Endothelial cell of umbilical vein (primary cell): ENCODE measurements at regions not wholly inside any gene's neighbourhood (a gene's known extent, or its start where the extent isn't known, plus 50 kb on each side); places are given as distances from the start of the nearest gene placed in this dataset.

ENCODE experiments used
- BruUV-seq: library from RNA; stranded (reverse); fragments of 400-500 nt; replicated peaks from 2 replicates; lab custom pipeline; 2021; lab: Mats Ljungman, UMichigan
- CTCF ChIA-PET: fragments of 300-600, 350-600 bp; sonication (Branson Sonifier 250); formaldehyde crosslinking; loops from one replicate; lab custom pipeline; 2021; ENCODE audit warnings: antibody characterized with exemption, inconsistent platforms; lab: Charles Lee
- POLR2A ChIA-PET: fragments of 300-600, 350-600 bp; sonication (Branson Sonifier 250); formaldehyde crosslinking; loops from one replicate; lab custom pipeline; 2021; ENCODE audit warnings: antibody characterized with exemption, inconsistent platforms; lab: Charles Lee
- DNase-seq: peaks from one replicate; pipeline ENCODE4 v3.0.0-alpha.2; 2011; ENCODE audit warnings: low read depth, low spot score
- FAIRE-seq: peaks from 2 replicates; lab custom pipeline; 2011; peaks lifted over from hg19 to GRCh38; lab: Jason Lieb, UNC
- H2AFZ ChIP-seq: 2 replicates; pipeline ENCODE4 v1.6.0; 2012; ENCODE audit warnings: low read depth, low read length, control low read depth, inconsistent platforms
- H3K27ac ChIP-seq: 2 replicates; pipeline ENCODE4 v1.5.1; 2011; ENCODE audit warnings: low read depth, mild to moderate bottlenecking, control low read depth, low read length, moderate library complexity; ENCODE audit not compliant: insufficient read depth
- H3K27me3 ChIP-seq, 2 experiments: 2 replicates each; pipeline versions ENCODE4 v1.6.0 to v1.6.1; 2011; ENCODE audit warnings: low read length in 2 of 2, mixed read lengths in 1 of 2; ENCODE audit not compliant: control insufficient read depth in 2 of 2, insufficient read depth in 2 of 2
- H3K36me3 ChIP-seq, 2 experiments: 2 replicates in 1 of 2; 3 replicates in 1 of 2; pipeline ENCODE4 v1.5.1; 2011; ENCODE audit warnings: low read length in 2 of 2, mild to moderate bottlenecking in 1 of 2, moderate library complexity in 1 of 2; ENCODE audit not compliant: control insufficient read depth in 2 of 2, insufficient read depth in 2 of 2; ENCODE audit errors: extremely low read depth in 1 of 2
- H3K4me1 ChIP-seq: 3 replicates; pipeline ENCODE4 v1.5.1; 2011; ENCODE audit warnings: mild to moderate bottlenecking, low read length; ENCODE audit not compliant: control insufficient read depth, insufficient read depth; ENCODE audit errors: extremely low read depth
- H3K4me2 ChIP-seq: 2 replicates; pipeline ENCODE4 v1.6.1; 2011; ENCODE audit warnings: low read length, control low read depth, mixed read lengths; ENCODE audit not compliant: insufficient read depth
- H3K4me3 ChIP-seq, 3 experiments: fragments of 200-600 bp in 1 of 3; sonication (generic), shearing (Covaris generic) in 1 of 3; replicated peaks in 1 of 3; 2 replicates each; pipeline ENCODE4 v1.5.1; 2011 to 2016; ENCODE audit warnings: control low read depth in 3 of 3, low read length in 3 of 3, mild to moderate bottlenecking in 2 of 3, inconsistent platforms in 1 of 3, low read depth in 1 of 3, moderate library complexity in 1 of 3; ENCODE audit not compliant: insufficient read depth in 1 of 3
- H3K79me2 ChIP-seq: 2 replicates; pipeline ENCODE4 v1.6.0; 2012; ENCODE audit warnings: low read length, inconsistent platforms; ENCODE audit not compliant: control insufficient read depth, insufficient read depth
- H3K9ac ChIP-seq: replicated peaks from 2 replicates; pipeline ENCODE3; 2011; ENCODE audit warnings: low read length, control low read depth; ENCODE audit not compliant: insufficient read depth; ENCODE audit errors: extremely low read depth
- H3K9me1 ChIP-seq: replicated peaks from 3 replicates; pipeline ENCODE4 v1.6.0; 2011; ENCODE audit warnings: mild to moderate bottlenecking, low read length; ENCODE audit not compliant: control insufficient read depth, insufficient read depth; ENCODE audit errors: extremely low read depth
- H3K9me3 ChIP-seq: replicated peaks from 2 replicates; pipeline ENCODE4 v1.5.1; 2012; ENCODE audit warnings: low read length, inconsistent platforms; ENCODE audit not compliant: control insufficient read depth, insufficient read depth
- H4K20me1 ChIP-seq: replicated peaks from 2 replicates; pipeline ENCODE3; 2011; ENCODE audit warnings: mild to moderate bottlenecking, low read length; ENCODE audit not compliant: control insufficient read depth, insufficient read depth; ENCODE audit errors: extremely low read depth
- CTCF ChIP-seq, 2 donors: IDR thresholded peaks; 1 replicate in 1 of 2; 2 replicates in 1 of 2; pipeline ENCODE4 v1.5.1; 2011; ENCODE audit warnings: low read length in 2 of 2, mild to moderate bottlenecking in 2 of 2, moderate library complexity in 2 of 2, control low read depth in 1 of 2, inconsistent platforms in 1 of 2, low read depth in 1 of 2; ENCODE audit not compliant: insufficient read depth in 1 of 2; ENCODE audit errors: extremely low read depth in 1 of 2
- EZH2 ChIP-seq: IDR thresholded peaks from 2 replicates; pipeline ENCODE4 v1.6.1; 2012; ENCODE audit warnings: borderline replicate concordance, low read depth, mild to moderate bottlenecking, moderate library complexity, low read length, inconsistent platforms; ENCODE audit not compliant: severe bottlenecking
- FOS ChIP-seq: IDR thresholded peaks from 2 replicates; pipeline ENCODE4 v1.6.1; 2011; ENCODE audit warnings: mild to moderate bottlenecking, low read length, moderate library complexity, borderline replicate concordance; ENCODE audit not compliant: insufficient read depth
- GATA2 ChIP-seq: IDR thresholded peaks from 2 replicates; pipeline ENCODE4 v1.7.0; 2011; ENCODE audit warnings: low read depth, mild to moderate bottlenecking, moderate library complexity, mixed read lengths, low read length; ENCODE audit not compliant: insufficient read length, insufficient read depth
- JUN ChIP-seq: IDR thresholded peaks from 2 replicates; pipeline ENCODE4 v1.6.1; 2011; ENCODE audit warnings: borderline replicate concordance, low read depth; ENCODE audit not compliant: insufficient read length, insufficient read depth
- MAX ChIP-seq: IDR thresholded peaks from 2 replicates; pipeline ENCODE4 v1.6.1; 2011; ENCODE audit not compliant: insufficient read depth, insufficient read length
- MYC ChIP-seq: IDR thresholded peaks from one replicate; pipeline ENCODE4 v1.6.1; 2011; ENCODE audit warnings: mild to moderate bottlenecking, low read depth, low read length
- POLR2A ChIP-seq: IDR thresholded peaks from 2 replicates; pipeline ENCODE4 v1.6.1; 2012; ENCODE audit warnings: low read depth, mild to moderate bottlenecking, control low read depth, low read length
- POLR2AphosphoS5 ChIP-seq: IDR thresholded peaks from 2 replicates; pipeline ENCODE4 v1.6.1; 2012; ENCODE audit warnings: low read depth, mild to moderate bottlenecking, control low read depth, low read length, moderate library complexity; ENCODE audit not compliant: insufficient read depth
- dilution Hi-C: fragments of 300-500 bp; cut with MboI; formaldehyde crosslinking; loops from one replicate; pipeline ENCODE4 v1.15.0; 2019; ENCODE audit warnings: low sequenced_read_pairs; ENCODE audit not compliant: extremely low pct_ligation_motif_present
- intact Hi-C: fragments of 100-400 bp; cut with micrococcal nuclease; formaldehyde crosslinking; loops from one replicate; pipeline ENCODE4 v1.10.0; 2022

GRCh38 chr4:15373363-15373762 lies 54.5 kb upstream of the C1QTNF7 start:
- H3K9me1 ChIP-seq, result no peaks in the 10 kb centered on the region
- H2AFZ ChIP-seq, result no peak overlapping the region
- no TSS peak for BruUV-seq
- no peak overlapping the region for H3K27ac ChIP-seq
- no peaks in the 10 kb centered on the region for H4K20me1 ChIP-seq
- FAIRE-seq, result no peak
- no peaks in the 10 kb centered on the region for H3K4me1 ChIP-seq
- no peaks in the 10 kb centered on the region for H3K79me2 ChIP-seq
- no peak for DNase-seq
- dilution Hi-C loops (no loop called here), intact Hi-C loops (no loop called here)
- H3K9me3 ChIP-seq, result no peaks in the 10 kb centered on the region
- no peaks in the 10 kb centered on the region for H3K36me3 ChIP-seq
- CTCF ChIA-PET, result no interaction called here
- H3K4me3 ChIP-seq, result no peak overlapping the region
- H3K4me2 ChIP-seq, result no peak overlapping the region
- TF ChIP-seq POLR2AphosphoS5 (no peak), GATA2 (no peak), FOS (no peak), CTCF (IDR thresholded peaks at IDR 0.05; ENCODE audit: extremely low read depth in 1 of 2, insufficient read depth in 1 of 2, low read depth in 1 of 2, low read length in 2 of 2) (no peak), EZH2 (no peak), MYC (no peak), MAX (no peak), JUN (no peak), POLR2A (no peak)
- H3K9ac ChIP-seq, result no peak overlapping the region
- no peaks in the 10 kb centered on the region for H3K27me3 ChIP-seq
- POLR2A ChIA-PET, result no interaction called here
